ENCODE measurements at regions not wholly inside any gene's neighbourhood (a gene's known extent, or its start where the extent isn't known, plus 50 kb on each side); places are given as distances from the start of the nearest gene placed in this dataset.

DNA sequence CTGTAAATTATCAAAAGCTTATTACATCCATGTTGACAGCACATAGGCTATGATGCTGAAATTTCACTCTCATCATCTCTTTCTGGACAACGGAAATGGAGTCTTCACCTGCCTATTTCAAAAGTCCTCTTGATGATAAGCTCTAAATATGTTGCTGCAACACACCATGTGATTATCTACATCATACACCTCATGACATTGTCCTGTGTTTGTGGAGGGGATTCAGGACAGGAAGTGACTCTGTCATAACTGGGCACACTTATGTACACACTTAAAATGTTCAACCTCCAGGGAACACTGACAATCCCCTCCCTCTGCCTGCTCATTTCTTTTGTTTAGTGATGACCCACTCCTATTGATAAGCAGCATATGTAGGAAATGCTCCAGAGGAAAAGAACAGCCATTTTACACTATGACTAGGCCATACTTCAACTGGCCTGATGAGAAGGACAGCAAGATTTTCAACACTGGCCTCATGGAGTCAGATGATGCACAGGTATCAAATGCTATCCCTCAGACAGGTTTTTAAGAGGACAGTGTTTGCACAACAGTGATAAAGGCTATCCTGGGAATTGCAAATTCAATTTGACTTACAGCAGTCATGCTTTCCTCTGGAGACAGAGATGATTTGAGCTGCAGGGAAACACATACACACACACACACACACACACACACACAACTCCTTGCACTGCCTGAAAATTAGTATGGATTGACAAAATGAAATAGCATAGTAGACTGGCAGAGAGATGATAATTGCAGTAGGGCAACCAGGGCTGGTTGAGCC is 163.3 kb upstream of the RASGEF1B start:
- DNase-seq: no peak

DNA sequence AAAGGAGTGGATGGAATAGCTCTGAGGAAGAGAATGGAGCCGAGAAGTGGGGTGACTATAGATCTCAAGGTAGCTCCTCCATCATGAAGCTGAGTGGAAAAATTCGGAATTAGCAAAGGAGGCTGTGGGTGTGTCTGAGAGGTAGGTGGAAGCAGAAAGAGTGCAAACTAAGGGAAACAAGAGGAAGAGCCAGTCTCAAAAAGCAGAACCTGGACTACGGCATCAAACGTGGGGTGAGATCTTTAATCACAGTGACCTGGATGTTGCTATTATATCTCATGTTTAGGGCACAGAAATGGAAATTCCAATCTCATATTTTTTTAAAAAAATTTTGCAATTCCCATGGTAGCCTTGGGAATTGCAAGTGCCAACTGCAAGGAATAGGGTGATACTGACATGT is 162.5 kb upstream of the RASGEF1B start:
- DNase-seq: no peak

DNA sequence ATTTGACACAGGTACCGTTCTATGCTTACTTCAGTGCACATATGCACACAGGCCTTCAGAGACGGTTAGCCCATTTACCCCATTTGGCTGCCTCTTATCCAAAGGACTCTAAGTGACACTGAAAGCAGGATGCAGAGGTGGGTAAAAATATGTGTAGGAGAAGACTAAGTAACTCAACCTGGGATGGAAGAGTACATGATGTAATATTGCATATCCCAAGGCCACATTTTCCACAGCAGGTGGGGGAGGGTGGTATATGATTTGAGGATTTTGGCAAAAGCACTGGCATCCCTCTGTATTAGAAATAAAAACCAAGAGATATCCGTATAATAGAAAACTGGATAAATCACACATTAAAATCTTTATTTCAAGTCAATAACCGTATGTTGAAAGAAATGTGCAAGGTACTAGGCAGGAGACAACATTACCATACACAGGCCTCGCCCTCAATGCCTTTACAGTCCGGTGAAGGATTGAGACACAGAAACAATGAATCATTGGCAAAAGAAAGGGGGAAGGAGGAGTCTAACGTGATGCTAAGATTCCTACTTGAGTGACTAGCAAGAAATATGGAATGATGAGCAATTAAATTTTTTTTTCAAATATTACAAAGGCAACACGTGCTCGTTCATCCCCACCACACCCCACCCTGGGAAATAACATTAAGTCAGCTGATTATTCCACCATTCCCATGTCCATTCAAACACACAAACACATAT is 161.0 kb upstream of the RASGEF1B start:
- DNase-seq: no peak

DNA sequence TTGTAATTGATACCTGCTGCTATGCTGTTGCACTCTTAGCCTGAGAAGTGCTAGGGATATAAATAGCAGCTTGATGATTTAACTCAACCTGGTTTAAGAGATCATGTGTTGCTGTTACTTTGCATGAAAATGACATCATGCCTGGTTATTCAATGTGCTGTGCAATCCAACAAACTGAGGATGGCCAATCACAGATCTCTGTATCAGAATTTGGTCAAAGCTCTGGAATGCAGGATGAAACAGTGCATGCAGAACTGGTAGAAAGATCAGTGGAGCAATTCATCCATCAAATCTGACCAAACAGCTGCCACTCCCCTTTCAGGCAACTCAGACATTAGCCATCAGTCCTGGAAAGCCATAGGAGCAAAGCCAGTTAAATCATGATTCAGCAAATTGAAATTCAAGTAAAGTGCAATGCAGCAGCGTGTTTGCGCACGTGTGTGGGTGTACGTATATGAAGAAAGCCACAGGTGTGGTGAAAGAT is 160.3 kb upstream of the RASGEF1B start:
- DNase-seq: peak in 2 of 56 donors; percentile 24 to 38

DNA sequence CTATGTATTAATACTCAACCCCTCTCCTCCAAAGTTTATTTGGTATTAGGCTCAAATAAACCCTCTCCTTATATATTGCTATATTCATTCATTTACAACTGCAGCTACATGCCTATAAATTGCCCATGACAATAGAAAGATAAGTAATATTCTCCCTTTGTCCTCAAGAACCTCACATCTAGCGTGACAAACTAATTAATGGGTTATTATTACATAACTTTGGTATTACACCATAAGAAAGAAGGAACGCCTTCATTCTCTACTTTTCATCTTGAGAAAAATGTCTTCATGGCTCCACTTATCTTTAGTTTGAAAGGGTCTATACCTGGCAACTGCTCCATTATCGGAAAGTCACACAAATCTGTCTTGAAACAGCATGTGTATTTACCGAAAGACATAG is 157.7 kb upstream of the RASGEF1B start:
- DNase-seq: no peak

DNA sequence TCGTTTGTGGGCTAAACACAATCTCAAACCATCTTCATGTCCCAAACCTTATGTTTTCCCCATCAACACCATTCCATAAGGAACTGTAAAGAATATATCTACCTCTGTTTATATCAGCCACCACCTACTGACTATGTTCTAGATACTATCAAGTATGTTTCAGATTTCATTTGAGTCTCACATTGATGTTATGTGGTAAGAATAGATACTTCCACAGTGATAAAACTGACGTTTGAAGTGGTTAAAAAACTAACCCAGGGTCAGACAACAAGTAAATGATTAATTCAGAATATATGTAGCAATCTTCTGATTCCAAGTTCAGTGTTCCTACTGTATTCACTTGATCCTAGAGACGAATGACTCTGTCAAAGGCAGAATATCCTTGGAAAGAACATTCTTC is 156.8 kb upstream of the RASGEF1B start:
- DNase-seq: no peak

DNA sequence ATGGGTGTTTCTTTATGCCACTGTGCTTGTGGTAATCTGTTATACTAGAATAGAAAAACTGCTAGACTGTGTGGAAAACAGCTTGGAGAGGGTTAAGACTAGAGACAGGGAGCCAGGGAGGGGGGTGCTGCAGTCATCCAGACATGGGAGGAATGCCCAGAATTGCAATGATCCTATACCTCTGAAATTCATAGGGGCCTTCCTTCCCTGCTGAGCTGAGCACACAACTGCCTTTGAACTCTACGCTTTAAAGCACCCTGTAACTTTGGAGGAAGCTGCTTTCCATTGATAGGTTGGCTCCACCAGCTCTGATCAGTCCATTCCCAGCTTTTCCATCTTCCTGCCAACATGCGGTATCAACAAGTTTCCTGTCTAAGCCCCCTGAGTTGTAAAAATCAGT is 155.9 kb upstream of the RASGEF1B start:
- DNase-seq: no peak

DNA sequence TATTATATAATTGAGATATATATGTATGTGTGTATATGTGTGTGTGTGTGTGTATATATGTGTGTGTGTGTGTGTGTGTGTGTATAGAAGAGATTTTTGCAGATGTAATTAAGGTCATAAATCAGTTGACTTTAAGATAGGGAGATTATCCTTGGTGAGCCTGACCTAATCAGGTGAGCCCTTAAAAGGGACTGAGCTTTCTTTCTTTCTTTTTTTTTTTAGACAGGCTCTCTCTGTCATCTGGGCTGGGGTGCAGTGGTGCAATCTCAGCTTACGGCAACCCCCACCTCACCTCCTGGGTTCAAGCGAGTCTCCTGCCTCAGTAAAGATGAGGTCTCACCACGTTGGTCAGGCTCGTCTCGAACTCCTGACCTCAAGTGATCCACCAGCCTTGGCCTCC is 155.1 kb upstream of the RASGEF1B start:
- no peak for DNase-seq

DNA sequence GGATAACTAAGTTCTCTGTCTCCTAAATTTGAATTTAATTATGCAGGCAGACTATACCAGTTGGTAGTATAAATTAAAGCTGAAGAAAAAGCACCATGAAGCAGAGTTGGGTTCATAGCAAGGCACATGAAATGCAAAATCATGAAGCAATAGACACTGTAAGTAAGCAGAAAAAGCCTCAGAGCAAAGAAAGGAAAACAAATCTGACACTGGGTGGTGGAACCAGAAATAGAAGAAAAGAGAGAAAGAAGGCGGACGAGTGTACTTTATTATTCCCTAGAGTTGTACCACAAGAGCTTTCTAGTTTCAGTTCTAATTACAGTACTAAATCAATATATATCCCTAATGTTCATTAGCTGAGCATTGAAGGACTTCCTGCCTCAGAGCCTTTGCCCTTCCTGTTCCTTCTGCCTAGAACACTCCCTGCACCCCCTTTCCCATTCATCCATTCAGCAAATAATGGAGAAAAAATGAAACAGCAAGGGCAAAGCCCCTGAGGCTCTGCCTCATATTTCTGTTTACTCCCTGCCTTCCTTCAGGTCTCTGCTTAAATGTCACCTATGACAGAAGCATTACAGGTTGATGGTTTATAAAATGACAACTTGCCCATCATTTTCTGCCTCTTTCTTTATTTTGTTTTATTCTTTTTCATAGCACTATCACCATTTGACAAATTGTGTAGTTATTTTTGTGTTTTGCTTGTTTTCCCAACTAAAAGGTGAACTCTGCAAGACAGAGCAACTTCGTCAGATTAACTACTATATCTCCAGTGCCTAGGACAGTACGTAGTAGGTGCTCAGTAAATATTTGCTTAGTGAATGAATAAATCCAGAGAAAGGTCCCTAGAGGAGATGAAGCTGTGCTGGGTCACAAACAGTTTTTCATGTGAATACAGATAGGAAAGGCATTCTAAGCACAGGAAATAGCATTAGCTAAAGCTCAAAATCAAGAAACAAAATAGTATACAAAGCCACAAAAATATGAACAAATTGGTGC is 154.0 kb upstream of the RASGEF1B start:
- DNase-seq: no peak

DNA sequence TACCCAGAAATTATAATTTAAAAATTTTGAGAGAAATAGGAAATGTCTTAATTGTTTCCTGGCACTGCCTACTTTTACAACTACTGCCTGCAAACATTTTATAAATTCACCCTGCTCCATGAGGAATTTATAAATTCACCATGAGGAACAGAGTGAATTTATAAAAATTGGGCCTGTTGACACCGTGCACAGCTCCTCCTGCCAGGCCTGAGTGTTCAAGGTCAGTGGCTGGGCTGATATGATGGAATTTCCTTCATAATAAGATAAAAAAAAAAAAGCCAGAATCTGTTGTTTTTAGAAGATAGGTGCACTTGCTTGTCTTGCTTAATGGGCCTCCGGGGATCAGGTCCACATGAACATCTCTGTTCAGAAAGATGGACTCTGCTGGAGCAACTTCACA is 151.7 kb upstream of the RASGEF1B start:
- no peak for DNase-seq

DNA sequence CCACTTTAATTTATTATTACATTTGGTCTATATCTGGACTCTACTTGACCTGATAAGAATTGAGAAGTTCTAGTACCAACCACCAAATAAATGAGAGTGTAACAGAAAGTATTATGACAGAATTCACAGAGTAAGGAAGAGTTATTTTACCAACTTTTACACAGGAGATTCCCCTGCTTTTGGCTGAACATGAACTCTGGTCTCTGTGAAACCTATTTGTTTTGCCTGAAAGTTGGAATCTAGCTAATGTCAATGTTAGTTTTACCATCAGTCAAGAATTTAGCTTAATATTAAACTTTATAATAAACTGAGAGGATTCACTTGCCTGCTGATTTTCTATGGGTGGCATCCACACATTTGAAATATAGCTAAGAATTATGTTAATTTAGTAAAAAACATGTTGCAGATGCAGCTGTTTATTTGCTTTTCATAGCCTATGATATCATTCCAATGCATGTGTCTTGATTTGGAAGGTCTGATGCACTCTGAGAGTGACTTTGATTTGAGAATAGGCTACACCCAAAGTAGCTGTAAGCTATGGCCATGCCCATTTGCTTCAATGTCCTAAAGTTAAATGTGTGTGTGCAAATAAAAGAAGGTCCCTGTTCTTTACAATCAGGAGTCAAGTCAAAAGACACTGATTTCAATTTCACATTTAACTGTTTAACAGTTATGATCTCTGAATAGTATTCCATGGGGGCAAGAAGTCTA is 150.9 kb upstream of the RASGEF1B start:
- DNase-seq: no peak

DNA sequence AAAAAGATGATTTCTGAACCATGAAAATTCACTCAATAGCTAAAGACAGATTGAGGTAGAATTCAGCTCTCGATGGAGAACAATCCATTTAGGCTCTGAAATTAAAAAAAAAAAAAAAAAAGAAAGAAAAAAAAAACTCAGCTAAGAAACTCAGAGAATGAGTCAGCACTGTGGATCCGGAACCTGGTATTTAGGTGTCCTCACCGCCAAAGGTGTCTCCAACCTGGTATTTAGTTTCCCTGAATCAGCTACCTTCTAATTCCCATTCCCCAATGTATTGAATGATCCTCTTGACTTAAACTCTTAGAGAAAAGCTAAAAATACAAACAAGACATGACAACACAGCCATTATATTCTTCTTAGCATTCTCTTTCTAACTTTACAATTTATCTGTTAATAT is 150.3 kb upstream of the RASGEF1B start:
- no peak for DNase-seq

DNA sequence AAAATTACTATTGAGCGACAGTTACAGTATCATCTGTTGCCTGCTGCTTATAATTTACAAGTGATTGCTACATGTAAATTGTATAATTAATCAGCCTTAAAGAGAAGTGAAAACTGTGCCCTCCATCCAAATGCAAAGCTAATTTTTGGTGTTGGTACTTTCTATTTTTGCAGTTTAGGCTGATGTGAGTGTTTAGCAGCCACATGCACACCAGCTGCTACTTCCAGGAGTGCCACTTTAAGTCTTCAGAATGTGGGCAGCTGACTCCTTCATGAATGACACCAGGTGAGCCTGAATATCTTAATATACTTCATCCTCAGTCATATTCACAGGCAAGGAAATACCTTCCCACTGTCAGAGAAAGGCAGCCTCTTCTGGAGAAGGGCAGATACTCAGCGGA is 149.8 kb upstream of the RASGEF1B start:
- no peak for DNase-seq

DNA sequence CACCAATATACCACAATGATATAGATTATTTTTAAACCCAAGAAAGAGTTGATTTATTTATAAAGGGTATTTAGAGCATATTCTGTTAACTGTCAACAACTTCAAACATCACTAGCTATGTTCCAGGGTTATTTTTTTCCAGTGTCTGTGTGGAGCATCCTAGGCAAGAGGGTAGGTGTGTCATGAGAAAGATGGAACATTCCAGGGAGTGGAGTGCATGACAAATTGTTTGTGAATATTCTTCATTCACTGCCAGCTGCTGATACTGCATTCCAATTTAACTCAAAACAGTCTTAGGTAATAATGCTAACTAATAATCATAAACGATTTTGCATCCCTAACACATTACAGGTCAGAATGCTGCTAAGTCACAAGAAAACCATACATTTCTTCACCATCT is 148.7 kb upstream of the RASGEF1B start:
- no peak for DNase-seq

DNA sequence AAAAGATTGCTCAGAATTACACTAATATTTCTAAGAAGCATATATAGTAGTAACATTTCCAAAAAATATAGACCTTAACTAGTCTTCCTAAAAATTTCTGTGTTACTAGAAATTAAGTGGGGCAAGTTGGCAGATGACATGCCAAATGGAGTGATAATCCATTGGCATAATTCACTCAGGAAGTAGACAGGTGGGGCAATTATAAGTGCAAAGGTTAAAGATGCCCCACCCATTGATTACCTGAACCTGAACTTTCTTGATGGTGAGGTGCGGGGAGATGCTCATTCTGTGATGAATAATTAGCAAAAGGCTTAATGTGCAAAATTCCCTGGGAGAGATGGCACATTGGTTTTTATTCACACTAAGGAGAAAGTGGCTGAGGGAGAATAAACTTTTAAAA is 145.8 kb upstream of the RASGEF1B start:
- DNase-seq: no peak

DNA sequence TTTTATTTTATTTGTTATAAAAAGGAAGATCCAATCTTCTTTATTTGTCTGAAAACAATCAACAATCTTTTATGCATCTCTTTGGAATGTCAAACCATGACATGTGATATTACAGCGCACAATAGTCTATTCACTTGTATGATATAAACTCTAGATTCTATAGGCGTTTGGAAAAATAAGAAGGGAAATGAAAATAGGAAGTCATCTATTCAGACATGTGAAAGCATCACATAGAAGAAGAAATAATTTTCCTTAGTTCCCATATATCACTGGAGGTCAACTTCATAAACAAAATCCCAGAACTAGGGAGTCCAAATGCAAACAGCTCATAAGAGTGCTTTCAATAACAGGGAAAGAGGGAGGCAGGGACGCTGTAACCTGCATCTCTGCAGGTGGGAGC is 139.5 kb upstream of the RASGEF1B start:
- DNase-seq: no peak

DNA sequence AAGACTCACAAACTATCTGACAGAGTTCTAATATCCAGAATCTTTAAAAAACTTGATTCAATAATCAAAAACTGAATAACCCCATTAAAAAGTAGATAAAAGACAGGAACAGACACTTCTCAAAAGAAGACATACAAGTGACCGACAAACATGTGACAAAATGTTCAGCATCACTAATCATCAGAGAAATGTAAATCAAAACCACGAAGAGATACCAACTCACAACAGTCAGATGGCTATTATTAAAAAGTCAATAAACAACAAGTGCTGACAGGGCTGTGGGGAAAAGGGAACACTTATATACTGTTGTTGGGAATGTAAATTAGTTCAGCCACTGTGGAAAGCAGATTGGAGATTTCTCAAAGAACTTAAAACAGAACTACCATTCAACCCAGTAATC is 138.1 kb upstream of the RASGEF1B start:
- no peak for DNase-seq

DNA sequence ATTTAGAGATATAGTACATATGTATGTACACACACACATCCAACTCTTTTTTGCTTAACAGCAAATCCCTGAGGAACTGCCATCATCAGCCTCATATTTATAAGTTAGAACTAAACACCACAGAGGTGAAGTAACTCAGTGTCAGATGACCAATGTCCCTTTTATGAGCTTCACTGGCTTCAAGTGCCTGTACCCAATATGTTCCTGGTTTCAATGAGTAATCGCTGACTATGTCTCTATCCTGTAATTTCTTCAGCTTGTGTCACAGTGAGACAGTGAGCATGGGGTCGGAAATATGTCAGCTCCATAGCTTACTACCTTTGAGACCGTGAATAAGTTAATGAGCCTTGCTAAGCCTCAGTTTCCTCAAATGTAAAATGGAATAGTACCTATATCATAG is 136.2 kb upstream of the RASGEF1B start:
- DNase-seq: no peak

DNA sequence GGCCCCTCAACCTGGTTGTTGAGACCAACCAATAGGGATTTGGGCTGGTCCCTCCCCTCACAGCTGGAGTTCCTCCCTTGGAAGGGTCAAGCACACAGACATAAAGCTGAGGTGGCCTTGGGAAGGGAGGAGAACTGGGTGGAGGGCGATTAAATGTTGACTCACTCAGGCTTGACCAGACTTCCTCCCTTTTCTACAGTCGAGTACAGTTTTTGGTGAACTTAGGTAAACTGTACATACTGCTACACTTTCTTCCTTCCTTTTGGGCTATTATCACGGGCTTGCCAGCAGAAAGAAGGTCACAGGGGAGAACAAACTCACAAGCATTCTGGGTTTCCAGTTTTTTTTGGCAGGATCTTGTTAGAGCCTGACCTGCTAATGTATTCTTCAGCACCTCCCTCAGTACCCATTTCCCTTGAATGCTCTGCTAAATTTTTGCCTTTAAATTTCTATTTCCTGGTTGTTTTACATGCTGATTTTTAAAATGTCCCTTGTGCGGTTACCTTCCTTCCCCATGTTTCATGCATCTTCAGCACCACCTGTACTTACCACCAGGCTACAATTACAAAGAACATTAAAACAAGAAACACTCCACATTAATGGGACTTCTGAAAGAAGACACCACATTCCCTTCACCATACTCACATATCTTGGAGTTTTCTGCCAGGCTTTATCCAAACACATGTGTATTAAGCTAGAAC is 135.2 kb upstream of the RASGEF1B start:
- no peak for DNase-seq

DNA sequence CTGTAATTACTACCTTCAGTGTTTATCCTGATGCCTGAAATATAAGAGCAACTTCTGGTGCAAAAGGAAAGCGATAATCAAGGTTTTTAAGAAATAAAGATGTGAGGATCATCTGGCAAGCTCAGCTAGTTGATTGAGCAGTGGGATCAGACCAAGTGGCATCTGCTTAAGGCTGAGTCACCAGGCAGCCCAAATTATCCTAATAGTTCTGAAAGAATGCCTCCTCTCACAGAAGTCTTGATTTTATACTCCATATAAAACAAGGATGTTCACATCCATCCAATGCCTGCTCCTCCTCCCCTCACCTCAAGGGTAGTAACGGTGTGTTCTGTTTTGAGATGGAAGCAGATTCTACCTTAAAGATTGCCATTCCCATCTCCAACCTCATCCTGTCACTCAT is 134.5 kb upstream of the RASGEF1B start:
- no peak for DNase-seq
